ENCODE measurements at regions not wholly inside any gene's neighbourhood (a gene's known extent, or its start where the extent isn't known, plus 50 kb on each side); places are given as distances from the start of the nearest gene placed in this dataset.

GRCh38 chr6:40312213-40313015 lies 274.8 kb downstream of the LRFN2 start:
- no peak for DNase-seq (ENCODE audit: low spot score)

DNA sequence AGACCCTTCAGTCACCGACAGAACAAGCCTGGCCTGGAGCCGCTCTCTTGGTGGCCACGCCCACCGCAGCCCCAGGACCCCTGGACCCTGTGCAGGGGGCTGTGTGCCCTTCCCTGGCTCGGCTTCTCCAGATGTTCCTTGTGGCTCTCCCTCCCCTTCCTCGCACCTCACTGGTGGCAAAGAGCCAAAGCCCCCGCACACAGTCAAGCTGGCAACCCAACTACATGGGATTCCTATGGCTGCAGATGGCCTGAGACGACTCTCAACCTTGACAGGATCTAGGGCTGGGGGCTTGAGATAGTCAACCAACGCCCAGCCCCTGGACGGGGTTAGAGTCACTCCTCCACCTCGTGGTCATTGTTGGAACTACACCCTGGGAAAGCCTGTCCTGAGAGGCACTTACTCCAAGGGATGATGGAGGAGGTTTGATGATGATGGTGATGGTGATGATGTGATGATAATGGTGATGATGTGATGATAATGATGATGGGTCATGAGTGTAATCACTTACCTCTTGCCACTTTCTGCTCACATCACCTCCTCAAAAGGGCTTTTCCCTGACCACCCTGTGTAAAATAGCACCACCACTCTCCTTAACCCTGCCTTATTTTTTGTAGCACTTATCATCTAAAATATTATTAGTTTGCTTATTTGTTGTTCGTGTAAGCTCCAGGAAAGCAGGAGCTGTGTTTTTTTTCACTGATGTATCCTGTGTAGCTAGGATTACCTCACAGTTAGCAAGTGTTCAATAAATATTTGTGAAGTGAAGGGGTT lies 278.4 kb downstream of the LRFN2 start:
- peak; percentile 85 for DNase-seq (ENCODE audit: low spot score)

GRCh38 chr6:40307712-40308111 lies 279.5 kb downstream of the LRFN2 start:
- DNase-seq (ENCODE audit: low spot score) = no peak

- DNase-seq (ENCODE audit: low spot score) = peak; percentile 50
These were observed 284.2 kb downstream of the LRFN2 start for GRCh38 chr6:40302856-40303454.

GRCh38 chr6:40299681-40300080 lies 287.5 kb downstream of the LRFN2 start:
- DNase-seq (ENCODE audit: low spot score) = no peak

- DNase-seq (ENCODE audit: low spot score) = no peak
These were observed 289.0 kb downstream of the LRFN2 start for GRCh38 chr6:40298207-40298606.

- no peak for DNase-seq (ENCODE audit: low spot score)
These were observed 291.8 kb downstream of the LRFN2 start for GRCh38 chr6:40295251-40295950.

GRCh38 chr6:40293460-40294185 lies 293.5 kb downstream of the LRFN2 start:
- DNase-seq (ENCODE audit: low spot score) = no peak

GRCh38 chr6:40293060-40293459 lies 294.1 kb downstream of the LRFN2 start:
- DNase-seq (ENCODE audit: low spot score) = no peak

- DNase-seq (ENCODE audit: low spot score) = no peak
These were observed 296.3 kb downstream of the LRFN2 start for GRCh38 chr6:40290816-40291215.

GRCh38 chr6:40288919-40289318 lies 298.2 kb downstream of the LRFN2 start:
- DNase-seq (ENCODE audit: low spot score) = no peak

- DNase-seq (ENCODE audit: low spot score) = no peak
These were observed 299.8 kb downstream of the LRFN2 start for GRCh38 chr6:40287296-40287850.

DNA sequence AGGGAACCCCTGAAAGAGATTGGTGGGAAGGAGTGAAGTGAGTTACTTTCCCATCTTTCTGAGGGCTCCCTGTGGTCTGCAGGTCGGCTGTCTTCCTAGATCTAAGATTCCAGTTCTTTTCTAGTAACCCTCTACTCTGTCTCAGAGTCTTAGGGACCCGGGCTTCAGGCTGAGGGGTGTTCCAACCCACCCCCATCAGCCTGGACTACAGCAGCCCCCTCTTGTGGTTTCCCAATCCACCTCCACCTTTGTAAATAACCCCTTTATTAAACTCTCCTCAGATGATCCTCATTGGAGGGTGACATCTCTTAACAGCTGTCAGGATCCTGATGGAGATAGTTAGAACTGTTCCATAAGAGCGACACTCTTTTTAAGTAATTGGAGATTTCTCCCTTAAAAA lies 300.4 kb downstream of the LRFN2 start:
- DNase-seq (ENCODE audit: low spot score) = no peak

DNA sequence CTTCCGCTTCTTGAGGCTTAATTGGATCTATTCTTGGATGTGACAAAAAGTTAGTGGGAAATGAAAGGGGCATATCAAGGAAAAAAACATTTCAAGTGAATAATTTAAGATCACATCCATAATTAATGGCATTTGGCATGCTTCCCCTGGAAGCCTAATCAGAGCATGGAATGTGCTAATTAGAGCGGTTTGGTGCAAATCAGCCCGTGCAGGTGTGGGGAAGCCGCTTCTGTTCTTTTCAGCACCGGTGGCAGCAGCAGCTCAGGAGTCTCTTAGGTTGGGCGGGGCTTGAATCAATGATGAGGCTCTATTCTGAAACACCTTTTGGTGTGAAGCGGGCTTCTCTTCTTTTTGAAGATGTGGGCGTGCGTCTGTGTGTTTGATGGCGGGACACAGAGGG lies 301.2 kb downstream of the LRFN2 start:
- no peak for DNase-seq (ENCODE audit: low spot score)

- no peak for DNase-seq (ENCODE audit: low spot score)
These were observed 301.6 kb downstream of the LRFN2 start for GRCh38 chr6:40285535-40285934.

DNA sequence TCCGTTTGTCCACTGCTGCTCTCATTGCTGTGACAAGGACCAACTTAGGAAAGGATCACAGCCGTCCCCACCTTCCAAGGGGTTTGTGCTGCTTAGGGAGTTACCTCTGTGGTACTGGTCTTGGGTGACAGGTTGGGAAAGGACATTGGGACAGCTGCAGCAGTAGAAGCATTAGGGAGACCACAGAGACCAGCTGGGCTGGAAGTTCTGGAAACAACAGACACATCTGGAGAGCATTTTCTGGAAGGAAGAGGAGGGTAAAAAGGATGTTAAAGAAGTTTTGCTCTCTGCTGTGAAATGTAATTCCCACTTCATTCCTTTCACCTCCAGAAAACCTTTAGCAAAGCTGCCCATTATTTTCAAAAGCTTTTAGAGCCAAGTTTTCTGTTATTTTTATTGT lies 304.2 kb downstream of the LRFN2 start:
- no peak for DNase-seq (ENCODE audit: low spot score)

- DNase-seq (ENCODE audit: low spot score) = no peak
These were observed 305.8 kb downstream of the LRFN2 start for GRCh38 chr6:40281402-40281801.

DNA sequence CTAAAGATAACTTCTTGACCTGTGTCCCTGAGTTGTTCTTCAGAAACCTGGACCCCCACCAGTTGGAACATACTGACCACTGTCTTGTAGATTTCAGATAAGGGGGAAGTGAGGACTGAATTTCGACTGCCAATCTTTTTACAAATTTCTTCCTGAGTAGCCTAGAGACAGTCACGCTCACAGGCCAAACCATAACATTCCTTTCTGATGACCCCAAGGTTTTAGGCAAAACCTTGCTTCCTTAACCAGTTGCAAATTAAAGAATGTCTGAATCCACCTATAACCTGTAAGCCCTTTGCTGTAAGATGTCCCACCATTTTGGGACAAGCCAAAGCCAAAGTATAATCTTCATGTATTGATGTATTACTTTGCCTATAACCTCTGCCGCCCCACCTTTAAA lies 306.9 kb downstream of the LRFN2 start:
- DNase-seq (ENCODE audit: low spot score) = no peak

DNA sequence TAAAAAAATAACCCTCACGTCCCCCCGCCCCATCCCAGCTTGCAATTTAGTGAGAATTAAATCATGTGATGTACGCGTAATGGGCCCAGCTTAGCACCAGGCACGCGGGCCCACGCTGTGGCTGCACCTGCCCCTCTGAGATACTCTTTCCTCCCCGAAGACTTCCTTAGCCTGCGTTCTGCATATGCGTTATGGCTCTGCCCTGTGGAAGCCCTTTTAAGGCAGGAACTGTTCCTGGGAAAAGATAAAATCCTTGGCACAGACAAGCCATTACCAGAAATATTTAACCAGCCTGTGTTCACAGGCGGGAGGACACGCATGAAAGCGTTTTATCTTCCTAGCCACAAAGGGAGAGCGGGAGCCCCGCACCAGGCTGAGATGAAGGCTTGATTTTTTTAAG lies 311.0 kb downstream of the LRFN2 start:
- no peak for DNase-seq (ENCODE audit: low spot score)

DNA sequence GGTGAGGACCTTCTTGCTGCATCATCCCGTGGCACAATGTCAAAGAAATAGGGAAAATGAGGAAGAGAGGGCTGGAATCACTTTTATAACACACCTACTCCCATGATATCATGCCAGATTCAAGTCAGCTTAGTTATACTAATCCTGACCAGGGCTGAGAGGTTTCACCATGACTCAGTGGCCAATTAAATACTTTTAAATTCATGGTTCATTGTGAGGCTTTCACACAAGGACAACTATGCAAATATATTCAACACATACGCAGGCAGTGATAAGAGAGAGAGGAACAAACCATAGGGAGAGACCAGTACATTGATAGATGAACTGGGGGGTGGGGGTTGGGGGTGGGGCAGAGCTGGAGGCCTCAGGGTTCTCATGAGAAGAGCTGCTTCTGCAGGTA lies 313.1 kb downstream of the LRFN2 start:
- no peak for DNase-seq (ENCODE audit: low spot score)

DNA sequence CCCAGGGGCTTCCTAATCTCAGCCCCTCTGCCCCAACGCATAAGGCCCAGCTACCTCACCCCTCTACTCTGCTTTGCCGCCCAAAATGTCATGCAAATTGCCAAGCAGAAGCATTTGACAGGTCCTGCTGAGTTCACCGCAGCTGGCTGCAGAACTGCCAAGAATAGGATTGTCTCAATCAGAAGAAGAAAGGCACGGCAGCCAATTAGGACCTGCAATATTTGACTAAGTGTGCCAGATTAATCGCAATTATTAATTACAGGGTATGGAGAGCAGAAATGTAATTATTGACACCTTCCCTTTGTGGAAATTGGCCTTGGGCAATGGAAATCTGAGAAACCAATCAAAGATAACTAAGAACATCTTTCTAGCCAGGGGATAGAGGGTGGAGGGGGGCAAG lies 318.6 kb downstream of the LRFN2 start:
- DNase-seq (ENCODE audit: low spot score) = no peak
